SU-DHL-6 (cell line): ENCODE measurements at regions not wholly inside any gene's neighbourhood (a gene's known extent, or its start where the extent isn't known, plus 50 kb on each side); places are given as distances from the start of the nearest gene placed in this dataset.

Source experiments
- H2AFZ ChIP-seq: fragments of 200-600 bp; sonication (generic); 2 replicates; pipeline ENCODE4 v1.6.1; 2014; ENCODE audit warnings: low read depth, mild to moderate bottlenecking, moderate library complexity, mixed read lengths, antibody characterized with exemption, low read length; ENCODE audit not compliant: severe bottlenecking
- H3F3A ChIP-seq: fragments of 200-600 bp; shearing (Covaris generic); 2 replicates; pipeline ENCODE4 v1.6.0; 2016; ENCODE audit warnings: antibody characterized with exemption, mild to moderate bottlenecking; ENCODE audit not compliant: insufficient read depth
- H3K27ac ChIP-seq: fragments of 200-600 bp; sonication (generic); 2 replicates; pipeline ENCODE4 v1.5.1; 2016; ENCODE audit warnings: low read depth, mild to moderate bottlenecking, low read length, moderate library complexity, mixed read lengths
- H3K27me3 ChIP-seq: fragments of 200-600 bp; sonication (generic), shearing (Covaris generic); 2 replicates; pipeline ENCODE4 v1.6.0; 2014; ENCODE audit warnings: mild to moderate bottlenecking, low read length
- H3K36me3 ChIP-seq: fragments of 200-600 bp; sonication (generic); 2 replicates; pipeline ENCODE4 v1.6.1; 2014; ENCODE audit warnings: mild to moderate bottlenecking, low read length, mixed read lengths
- H3K4me2 ChIP-seq: fragments of 300-600, 200-600 bp; shearing (Covaris generic), sonication (generic); 2 replicates; pipeline ENCODE4 v1.6.0; 2014; ENCODE audit warnings: low read length, low read depth, mild to moderate bottlenecking; ENCODE audit not compliant: poor library complexity, severe bottlenecking
- H3K4me3 ChIP-seq: fragments of 200-600 bp; sonication (generic); 2 replicates; pipeline ENCODE4 v1.5.1; 2014; ENCODE audit warnings: antibody characterized with exemption, low read length, mild to moderate bottlenecking, mixed read lengths; ENCODE audit not compliant: insufficient read depth, poor library complexity, severe bottlenecking
- H3K79me2 ChIP-seq: fragments of 200-600 bp; sonication (generic); 2 replicates; pipeline ENCODE4 v1.6.1; 2014; ENCODE audit warnings: mild to moderate bottlenecking, low read length, moderate library complexity; ENCODE audit not compliant: insufficient read depth
- H3K9ac ChIP-seq: fragments of 200-600 bp; sonication (generic); 2 replicates; pipeline ENCODE4 v1.7.0; 2014; ENCODE audit warnings: mild to moderate bottlenecking, low read length
- H3K9me2 ChIP-seq: fragments of 200-600 bp; sonication (generic); replicated peaks from 2 replicates; pipeline ENCODE4 v1.6.1; 2014; ENCODE audit warnings: low read length; ENCODE audit not compliant: insufficient read depth
- H3K9me3 ChIP-seq: fragments of 200-600 bp; sonication (generic); 2 replicates; pipeline ENCODE4 v1.6.1; 2014; ENCODE audit warnings: low read length, mixed read lengths; ENCODE audit not compliant: insufficient read depth
- H4K20me1 ChIP-seq: fragments of 200-600 bp; sonication (generic); 2 replicates; pipeline ENCODE4 v1.6.1; 2014; ENCODE audit warnings: low read depth, mild to moderate bottlenecking, antibody characterized with exemption, low read length, moderate library complexity, mixed read lengths
- CTCF ChIP-seq: fragments of 200-600 bp; sonication (generic); IDR thresholded peaks from one replicate; pipeline ENCODE4 v1.5.1; 2017; ENCODE audit warnings: antibody characterized with exemption, mild to moderate bottlenecking, low read length, moderate library complexity; ENCODE audit not compliant: insufficient read depth, poor library complexity, severe bottlenecking
- EZH2phosphoT487 ChIP-seq: fragments of 200-600 bp; sonication (generic), shearing (Covaris generic); conservative IDR thresholded peaks from 2 replicates; pipeline ENCODE4 v1.6.1; 2018; ENCODE audit warnings: mild to moderate bottlenecking, antibody characterized with exemption, low read length, moderate library complexity, mixed read lengths

- Histone ChIP-seq H3K27ac (no peak overlapping the region), H3K9ac (no peak overlapping the region), H3K36me3 (no peaks in the 10 kb centered on the region), H3K79me2 (no peaks in the 10 kb centered on the region), H3K9me2 (no peaks in the 10 kb centered on the region), H3K4me2 (no peak overlapping the region), H3K4me3 (no peak overlapping the region), H3F3A (no peaks in the 10 kb centered on the region), H4K20me1 (no peaks in the 10 kb centered on the region), H2AFZ (no peak overlapping the region), H3K27me3 (no peaks in the 10 kb centered on the region), H3K9me3 (no peaks in the 10 kb centered on the region)
- TF ChIP-seq CTCF = no peak
- no peak for TF ChIP-seq EZH2phosphoT487
These were observed 51.9 kb upstream of the INTU start for GRCh38 chr4:127580891-127581290.
